Osteocyte (in vitro differentiated cells): ENCODE measurements at regions not wholly inside any gene's neighbourhood (a gene's known extent, or its start where the extent isn't known, plus 50 kb on each side); places are given as distances from the start of the nearest gene placed in this dataset.

Experiments used
- DNase-seq: peaks from one replicate; pipeline ENCODE4 v3.0.0; 2021; ENCODE audit warnings: mixed read lengths; ENCODE audit not compliant: unreplicated experiment; ENCODE audit errors: extremely low spot score
- H3K27ac Mint-ChIP-seq: one replicate; pipeline ENCODE4 v1.8.0; 2021; ENCODE audit warnings: mild to moderate bottlenecking, mixed read lengths; ENCODE audit not compliant: unreplicated experiment
- H3K27me3 Mint-ChIP-seq: one replicate; pipeline ENCODE4 v1.8.0; 2021; ENCODE audit warnings: mixed read lengths; ENCODE audit not compliant: unreplicated experiment
- H3K36me3 Mint-ChIP-seq: one replicate; pipeline ENCODE4 v1.8.0; 2021; ENCODE audit warnings: mixed read lengths; ENCODE audit not compliant: unreplicated experiment
- H3K4me1 Mint-ChIP-seq: one replicate; pipeline ENCODE4 v1.8.0; 2021; ENCODE audit warnings: mixed read lengths; ENCODE audit not compliant: unreplicated experiment
- H3K4me3 Mint-ChIP-seq: one replicate; pipeline ENCODE4 v1.8.0; 2021; ENCODE audit warnings: mild to moderate bottlenecking, moderate library complexity, mixed read lengths; ENCODE audit not compliant: unreplicated experiment
- H3K9me3 Mint-ChIP-seq: one replicate; pipeline ENCODE4 v1.8.0; 2021; ENCODE audit warnings: mixed read lengths; ENCODE audit not compliant: unreplicated experiment
- TF ChIP-seq, protein P1 (sequence below): fragments of 200-600 bp; sonication (generic); IDR thresholded peaks from 2 replicates; pipeline ENCODE4 v1.5.0; 2021; ENCODE audit warnings: antibody characterized with exemption, mild to moderate bottlenecking, moderate library complexity

DNA sequence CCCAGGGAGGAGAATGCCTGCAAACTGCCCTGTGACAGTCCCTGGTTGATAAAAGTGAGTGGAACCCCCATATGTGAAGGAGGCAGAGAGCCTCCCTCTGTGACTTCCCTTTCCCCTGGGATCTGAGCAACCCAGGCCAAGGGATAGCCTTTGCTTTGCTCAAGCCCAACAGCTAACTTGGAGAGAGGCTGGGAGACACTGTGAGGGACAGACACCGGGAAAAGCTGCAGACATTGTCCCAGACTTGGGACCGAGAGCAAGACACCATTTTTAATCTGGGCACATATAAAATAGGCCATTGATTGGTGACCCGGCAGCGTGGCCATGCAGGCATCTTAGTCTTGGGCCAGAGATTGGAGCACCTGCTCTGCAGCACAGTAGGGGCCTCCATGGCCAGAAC lies 96.1 kb upstream of the SALL3 start:
- H3K9me3 Mint-ChIP-seq, result peaks cover 35% of the 10 kb centered on the region
- no peak for DNase-seq
- no peak overlapping the region for H3K4me3 Mint-ChIP-seq
- no peaks in the 10 kb centered on the region for H3K36me3 Mint-ChIP-seq
- TF ChIP-seq, protein P1, sequence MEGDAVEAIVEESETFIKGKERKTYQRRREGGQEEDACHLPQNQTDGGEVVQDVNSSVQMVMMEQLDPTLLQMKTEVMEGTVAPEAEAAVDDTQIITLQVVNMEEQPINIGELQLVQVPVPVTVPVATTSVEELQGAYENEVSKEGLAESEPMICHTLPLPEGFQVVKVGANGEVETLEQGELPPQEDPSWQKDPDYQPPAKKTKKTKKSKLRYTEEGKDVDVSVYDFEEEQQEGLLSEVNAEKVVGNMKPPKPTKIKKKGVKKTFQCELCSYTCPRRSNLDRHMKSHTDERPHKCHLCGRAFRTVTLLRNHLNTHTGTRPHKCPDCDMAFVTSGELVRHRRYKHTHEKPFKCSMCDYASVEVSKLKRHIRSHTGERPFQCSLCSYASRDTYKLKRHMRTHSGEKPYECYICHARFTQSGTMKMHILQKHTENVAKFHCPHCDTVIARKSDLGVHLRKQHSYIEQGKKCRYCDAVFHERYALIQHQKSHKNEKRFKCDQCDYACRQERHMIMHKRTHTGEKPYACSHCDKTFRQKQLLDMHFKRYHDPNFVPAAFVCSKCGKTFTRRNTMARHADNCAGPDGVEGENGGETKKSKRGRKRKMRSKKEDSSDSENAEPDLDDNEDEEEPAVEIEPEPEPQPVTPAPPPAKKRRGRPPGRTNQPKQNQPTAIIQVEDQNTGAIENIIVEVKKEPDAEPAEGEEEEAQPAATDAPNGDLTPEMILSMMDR, result no peak
- no peaks in the 10 kb centered on the region for H3K4me1 Mint-ChIP-seq
- H3K27ac Mint-ChIP-seq, result no peak overlapping the region
- H3K27me3 Mint-ChIP-seq, result no peaks in the 10 kb centered on the region

DNA sequence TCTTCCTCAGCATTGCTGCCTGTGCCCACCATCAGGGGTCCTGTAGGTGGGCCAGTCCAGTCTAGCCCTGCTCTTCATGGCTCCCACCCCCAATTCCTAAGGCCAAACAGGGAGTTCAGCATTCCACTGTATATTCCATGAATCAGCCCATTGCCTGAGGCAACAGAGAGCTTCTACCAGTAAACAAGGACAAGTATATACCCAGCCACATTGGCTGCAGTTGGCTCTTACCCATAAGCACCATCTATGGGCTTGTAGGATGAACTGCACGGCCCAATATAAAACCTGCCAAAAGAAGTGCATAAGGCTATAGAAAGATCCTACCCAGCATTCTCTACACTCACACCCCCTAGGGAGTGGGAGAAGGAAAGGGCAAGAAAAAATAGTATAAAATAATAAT lies 95.1 kb upstream of the SALL3 start:
- Mint-ChIP-seq H3K27ac (no peak overlapping the region), H3K9me3 (peaks cover 43% of the 10 kb centered on the region), H3K4me3 (no peak overlapping the region), H3K4me1 (no peaks in the 10 kb centered on the region), H3K27me3 (no peaks in the 10 kb centered on the region), H3K36me3 (no peaks in the 10 kb centered on the region)
- TF ChIP-seq, protein P1, result no peak
- DNase-seq, result no peak

DNA sequence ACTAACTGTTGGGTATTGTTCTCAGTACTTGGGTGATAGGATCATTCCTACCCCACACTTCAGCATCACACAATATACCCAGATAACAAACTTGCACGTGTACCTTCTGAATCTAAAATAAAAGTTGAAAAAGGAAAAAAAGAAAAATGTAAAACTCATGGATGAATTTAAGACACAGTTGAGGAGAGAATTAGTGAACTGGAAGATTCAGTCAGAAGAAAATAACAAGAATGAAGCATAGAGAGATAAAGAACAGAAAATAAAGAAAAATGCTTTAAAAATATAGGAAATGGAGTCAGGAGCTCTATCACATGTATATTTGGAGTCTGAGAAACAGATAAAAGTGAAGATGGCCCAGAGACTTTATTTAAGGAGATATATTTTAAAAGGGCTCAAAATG lies 90.4 kb upstream of the SALL3 start:
- Mint-ChIP-seq H3K27ac (no peak overlapping the region), H3K27me3 (no peaks in the 10 kb centered on the region), H3K4me3 (no peak overlapping the region), H3K4me1 (no peaks in the 10 kb centered on the region), H3K9me3 (peaks cover 59% of the 10 kb centered on the region), H3K36me3 (no peaks in the 10 kb centered on the region)
- TF ChIP-seq, protein P1, result no peak
- DNase-seq, result no peak

DNA sequence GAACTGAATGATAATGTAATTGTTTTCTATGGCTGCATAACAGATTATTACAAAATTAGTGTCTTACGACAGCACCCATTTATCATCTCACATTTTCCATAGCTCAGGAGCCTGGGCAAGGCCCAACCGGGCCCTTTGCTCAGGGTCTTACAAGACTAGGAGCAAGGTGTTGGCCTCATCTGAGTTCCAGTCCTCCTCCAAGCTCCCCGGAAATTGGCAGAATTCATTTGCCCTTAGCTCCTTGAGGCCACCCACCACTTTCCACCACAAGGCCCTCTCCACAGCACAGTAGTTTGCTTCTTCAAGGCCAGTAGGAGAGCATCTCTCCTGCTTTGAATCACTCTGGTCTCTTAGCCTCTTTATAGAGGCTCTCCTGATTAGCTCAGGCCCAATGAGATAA lies 89.2 kb upstream of the SALL3 start:
- no peak overlapping the region for H3K27ac Mint-ChIP-seq
- no peaks in the 10 kb centered on the region for H3K4me1 Mint-ChIP-seq
- TF ChIP-seq, protein P1, result no peak
- peaks cover 54% of the 10 kb centered on the region for H3K9me3 Mint-ChIP-seq
- no peaks in the 10 kb centered on the region for H3K36me3 Mint-ChIP-seq
- H3K27me3 Mint-ChIP-seq, result no peaks in the 10 kb centered on the region
- DNase-seq, result no peak
- H3K4me3 Mint-ChIP-seq, result no peak overlapping the region

DNA sequence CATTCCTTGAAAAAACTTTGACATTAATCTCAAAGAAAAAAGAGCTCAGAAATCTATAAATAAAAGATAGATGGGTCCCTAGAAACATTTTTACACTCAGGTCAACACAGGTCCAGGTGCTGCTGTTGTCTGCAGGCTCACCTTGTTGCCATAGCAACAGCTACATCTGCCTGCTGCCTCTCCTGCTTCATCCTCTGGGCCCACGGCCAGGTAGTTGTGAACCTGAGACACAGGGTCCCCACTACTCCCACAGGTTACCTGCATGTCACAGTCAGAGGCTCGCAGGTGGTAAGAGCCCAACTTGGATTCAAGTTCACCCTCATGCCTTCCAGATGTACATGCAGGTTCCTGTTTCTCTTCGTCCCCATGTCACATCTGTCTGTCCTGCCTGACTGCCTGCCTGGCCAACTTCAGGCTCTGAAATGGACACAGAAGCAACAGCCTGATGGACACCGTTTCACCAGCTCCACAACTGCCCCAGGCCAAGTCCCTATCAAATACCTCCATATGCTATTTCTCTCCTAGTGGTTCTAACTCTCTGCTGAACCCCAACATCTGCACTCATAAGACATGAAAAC lies 88.3 kb upstream of the SALL3 start:
- no peak for DNase-seq
- Mint-ChIP-seq H3K36me3 (no peaks in the 10 kb centered on the region), H3K27ac (no peak overlapping the region), H3K27me3 (no peaks in the 10 kb centered on the region), H3K4me3 (no peak overlapping the region), H3K4me1 (no peaks in the 10 kb centered on the region), H3K9me3 (peaks cover 50% of the 10 kb centered on the region)
- TF ChIP-seq, protein P1, result no peak
